ENCODE measurements at regions not wholly inside any gene's neighbourhood (a gene's known extent, or its start where the extent isn't known, plus 50 kb on each side); places are given as distances from the start of the nearest gene placed in this dataset.

DNA sequence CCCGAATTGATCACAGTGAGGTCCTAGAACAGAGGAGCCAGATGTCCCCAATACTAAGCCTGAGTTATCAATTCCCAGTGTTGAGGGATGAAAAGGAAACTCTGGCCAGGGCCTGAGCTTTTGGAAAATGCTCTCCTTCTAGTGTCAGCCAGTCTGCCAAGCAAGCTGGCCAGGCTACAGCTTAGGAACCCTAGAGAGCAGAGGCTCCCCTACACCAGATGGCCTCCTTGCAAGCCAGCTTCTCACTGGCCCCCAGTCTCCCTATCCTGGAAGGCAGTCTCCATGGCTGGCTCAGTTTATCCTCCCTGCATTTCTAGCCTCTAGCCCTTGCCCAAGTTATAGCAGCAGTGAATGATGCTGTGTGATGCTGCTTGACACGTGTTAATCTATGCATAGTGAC is 204.7 kb upstream of the WWC1 start:
- H3K9me3 ChIP-seq (ENCODE audit: control insufficient read depth in 4 of 4, low read length in 3 of 4) = no peaks in the 10 kb centered on the region
- H3K27ac ChIP-seq (ENCODE audit: low read depth in 1 of 2, low read length in 2 of 2) = no peak overlapping the region
- WGBS = 69% methylated on average over 2 of the region's 2 CpGs
- H3K4me1 ChIP-seq (ENCODE audit: control insufficient read depth in 4 of 4, insufficient read depth in 4 of 4, low read length in 3 of 4) = no peaks in the 10 kb centered on the region
- no peak overlapping the region for H3K9ac ChIP-seq (ENCODE audit: low read depth in 1 of 2, low read length in 2 of 2)
- H3K4me3 ChIP-seq (ENCODE audit: low read depth in 1 of 3, low read length in 3 of 3) = no peak overlapping the region
- TF ChIP-seq NR2F2 (IDR thresholded peaks at IDR 0.05) = no peak
- TF ChIP-seq FOXA1 (IDR thresholded peaks at IDR 0.05) = no peak
- TF ChIP-seq TAF1 (conservative IDR thresholded peaks at IDR 0.05) = no peak
- TF ChIP-seq HNF4G (IDR thresholded peaks at IDR 0.05) = no peak
- no peak for TF ChIP-seq CTCF (IDR thresholded peaks at IDR 0.05; ENCODE audit: low read depth, low read length, missing input control)
- TF ChIP-seq, protein P1, sequence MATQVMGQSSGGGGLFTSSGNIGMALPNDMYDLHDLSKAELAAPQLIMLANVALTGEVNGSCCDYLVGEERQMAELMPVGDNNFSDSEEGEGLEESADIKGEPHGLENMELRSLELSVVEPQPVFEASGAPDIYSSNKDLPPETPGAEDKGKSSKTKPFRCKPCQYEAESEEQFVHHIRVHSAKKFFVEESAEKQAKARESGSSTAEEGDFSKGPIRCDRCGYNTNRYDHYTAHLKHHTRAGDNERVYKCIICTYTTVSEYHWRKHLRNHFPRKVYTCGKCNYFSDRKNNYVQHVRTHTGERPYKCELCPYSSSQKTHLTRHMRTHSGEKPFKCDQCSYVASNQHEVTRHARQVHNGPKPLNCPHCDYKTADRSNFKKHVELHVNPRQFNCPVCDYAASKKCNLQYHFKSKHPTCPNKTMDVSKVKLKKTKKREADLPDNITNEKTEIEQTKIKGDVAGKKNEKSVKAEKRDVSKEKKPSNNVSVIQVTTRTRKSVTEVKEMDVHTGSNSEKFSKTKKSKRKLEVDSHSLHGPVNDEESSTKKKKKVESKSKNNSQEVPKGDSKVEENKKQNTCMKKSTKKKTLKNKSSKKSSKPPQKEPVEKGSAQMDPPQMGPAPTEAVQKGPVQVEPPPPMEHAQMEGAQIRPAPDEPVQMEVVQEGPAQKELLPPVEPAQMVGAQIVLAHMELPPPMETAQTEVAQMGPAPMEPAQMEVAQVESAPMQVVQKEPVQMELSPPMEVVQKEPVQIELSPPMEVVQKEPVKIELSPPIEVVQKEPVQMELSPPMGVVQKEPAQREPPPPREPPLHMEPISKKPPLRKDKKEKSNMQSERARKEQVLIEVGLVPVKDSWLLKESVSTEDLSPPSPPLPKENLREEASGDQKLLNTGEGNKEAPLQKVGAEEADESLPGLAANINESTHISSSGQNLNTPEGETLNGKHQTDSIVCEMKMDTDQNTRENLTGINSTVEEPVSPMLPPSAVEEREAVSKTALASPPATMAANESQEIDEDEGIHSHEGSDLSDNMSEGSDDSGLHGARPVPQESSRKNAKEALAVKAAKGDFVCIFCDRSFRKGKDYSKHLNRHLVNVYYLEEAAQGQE (IDR thresholded peaks at IDR 0.05) = no peak
- no peak for TF ChIP-seq JUND (IDR thresholded peaks at IDR 0.05)
- H3K27me3 ChIP-seq (ENCODE audit: control insufficient read depth in 4 of 4, insufficient read depth in 4 of 4, low read length in 3 of 4) = no peaks in the 10 kb centered on the region
- no peak for DNase-seq (ENCODE audit: low spot score)
- no peaks in the 10 kb centered on the region for H3K36me3 ChIP-seq (ENCODE audit: control insufficient read depth in 4 of 4, insufficient read depth in 3 of 4, low read depth in 1 of 4, low read length in 3 of 4)

DNA sequence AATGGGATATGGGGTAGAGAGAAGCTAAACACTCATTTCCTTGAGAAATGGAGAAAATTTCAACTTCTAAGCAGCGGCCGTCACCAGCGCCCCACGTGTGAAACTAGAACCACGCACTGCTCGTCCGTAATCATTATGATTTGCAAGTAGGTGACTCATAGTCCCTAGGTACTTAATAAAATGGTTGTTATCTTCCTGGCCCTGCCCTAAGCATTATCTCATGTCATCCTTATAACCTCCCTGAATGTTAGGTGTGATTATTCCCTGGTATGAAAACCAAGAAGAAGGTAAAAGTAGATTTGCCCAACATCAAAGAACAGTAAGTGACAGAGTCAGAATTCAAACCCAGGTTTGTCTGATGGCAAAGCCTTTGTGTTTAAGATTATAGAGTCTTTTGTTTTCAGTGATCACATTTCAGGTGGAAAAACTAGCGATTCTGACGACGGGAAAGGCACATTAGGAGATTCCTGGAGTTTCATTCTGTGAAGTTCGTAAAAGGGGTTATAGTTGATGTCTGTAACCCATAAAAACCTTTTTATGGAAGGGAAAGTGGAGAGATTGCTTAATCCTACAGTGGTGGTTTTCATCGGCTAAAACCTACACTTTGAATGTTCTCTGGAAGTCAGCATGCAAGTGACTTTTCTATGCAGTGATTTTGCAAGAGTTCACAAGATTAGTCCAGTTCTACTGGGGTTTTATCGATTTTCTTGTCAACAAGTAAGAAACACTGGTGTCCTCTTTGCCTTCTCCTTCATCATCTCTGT is 202.9 kb upstream of the WWC1 start:
- Histone ChIP-seq H3K27me3 (ENCODE audit: control insufficient read depth in 4 of 4, insufficient read depth in 4 of 4, low read length in 3 of 4) (no peaks in the 10 kb centered on the region), H3K36me3 (ENCODE audit: control insufficient read depth in 4 of 4, insufficient read depth in 3 of 4, low read depth in 1 of 4, low read length in 3 of 4) (no peaks in the 10 kb centered on the region), H3K4me1 (ENCODE audit: control insufficient read depth in 4 of 4, insufficient read depth in 4 of 4, low read length in 3 of 4) (no peaks in the 10 kb centered on the region), H3K9me3 (ENCODE audit: control insufficient read depth in 4 of 4, low read length in 3 of 4) (no peaks in the 10 kb centered on the region), H3K27ac (ENCODE audit: low read depth in 1 of 2, low read length in 2 of 2) (no peak overlapping the region), H3K9ac (ENCODE audit: low read depth in 1 of 2, low read length in 2 of 2) (no peak overlapping the region), H3K4me3 (ENCODE audit: low read depth in 1 of 3, low read length in 3 of 3) (no peak overlapping the region)
- 66% methylated on average over 13 of the region's 13 CpGs for WGBS
- TF ChIP-seq HNF4A (conservative IDR thresholded peaks at IDR 0.05) = peak in 1 of 2 donors; percentile 52
- peak in 1 of 2 donors; percentile 5 for TF ChIP-seq RAD21 (IDR thresholded peaks at IDR 0.05)
- no peak for TF ChIP-seq HNF4G (IDR thresholded peaks at IDR 0.05)
- no peak for DNase-seq (ENCODE audit: low spot score)

DNA sequence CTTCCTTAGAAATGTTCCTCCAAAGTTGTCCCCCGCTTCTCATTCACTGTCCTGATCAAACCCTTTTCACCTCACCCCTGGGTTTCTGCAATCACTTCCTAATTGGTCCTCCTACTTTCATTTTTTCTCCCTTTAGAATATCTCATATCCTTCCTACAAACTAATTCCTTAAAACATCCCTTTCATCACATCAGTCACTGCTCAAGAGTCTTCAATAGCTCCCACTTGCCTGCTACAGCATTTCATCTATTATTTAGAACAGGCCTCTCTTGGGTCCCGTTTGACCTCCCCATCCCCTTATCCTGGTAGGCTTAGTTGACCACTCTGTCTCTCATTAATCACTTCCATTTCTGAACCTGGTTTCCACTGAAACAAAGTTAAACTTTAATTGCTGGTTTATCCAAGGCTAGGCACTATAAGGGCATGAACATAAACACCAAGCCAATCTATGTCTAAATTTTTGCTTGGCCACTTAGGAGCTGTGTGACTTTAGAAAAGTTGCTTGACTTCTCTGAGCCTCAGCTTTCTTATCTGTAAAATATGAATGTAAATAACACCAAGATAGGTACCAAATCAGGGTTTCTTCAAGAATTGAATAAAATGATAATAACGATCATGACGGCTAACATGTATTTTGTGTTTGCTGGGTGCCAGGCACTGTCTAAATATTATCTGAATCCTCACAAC is 202.1 kb upstream of the WWC1 start:
- Histone ChIP-seq H3K9ac (ENCODE audit: low read depth in 1 of 2, low read length in 2 of 2) (no peak overlapping the region), H3K4me3 (ENCODE audit: low read depth in 1 of 3, low read length in 3 of 3) (no peak overlapping the region), H3K36me3 (ENCODE audit: control insufficient read depth in 4 of 4, insufficient read depth in 3 of 4, low read depth in 1 of 4, low read length in 3 of 4) (no peaks in the 10 kb centered on the region), H3K27me3 (ENCODE audit: control insufficient read depth in 4 of 4, insufficient read depth in 4 of 4, low read length in 3 of 4) (no peaks in the 10 kb centered on the region), H3K4me1 (ENCODE audit: control insufficient read depth in 4 of 4, insufficient read depth in 4 of 4, low read length in 3 of 4) (no peaks in the 10 kb centered on the region), H3K9me3 (ENCODE audit: control insufficient read depth in 4 of 4, low read length in 3 of 4) (no peaks in the 10 kb centered on the region), H3K27ac (ENCODE audit: low read depth in 1 of 2, low read length in 2 of 2) (no peak overlapping the region)
- TF ChIP-seq, protein P2, sequence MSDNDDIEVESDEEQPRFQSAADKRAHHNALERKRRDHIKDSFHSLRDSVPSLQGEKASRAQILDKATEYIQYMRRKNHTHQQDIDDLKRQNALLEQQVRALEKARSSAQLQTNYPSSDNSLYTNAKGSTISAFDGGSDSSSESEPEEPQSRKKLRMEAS (IDR thresholded peaks at IDR 0.05) = no peak
- TF ChIP-seq RXRA (IDR thresholded peaks at IDR 0.05) = no peak
- TF ChIP-seq NR2F2 (IDR thresholded peaks at IDR 0.05) = no peak
- no peak for TF ChIP-seq RAD21 (IDR thresholded peaks at IDR 0.05)
- DNase-seq (ENCODE audit: low spot score) = no peak
- WGBS = 91% methylated on average over 4 of the region's 4 CpGs

Data from liver (tissue), 8 donors.